ENCODE measurements at regions not wholly inside any gene's neighbourhood (a gene's known extent, or its start where the extent isn't known, plus 50 kb on each side); places are given as distances from the start of the nearest gene placed in this dataset.

- DNase-seq (ENCODE audit: low read depth, low spot score): no peak
Measured at GRCh38 chr4:157973297-157973696, 199.5 kb downstream of the GASK1B start.

GRCh38 chr4:157964463-157964862 lies 208.4 kb downstream of the GASK1B start:
- DNase-seq (ENCODE audit: low read depth, low spot score): no peak

- no peak for DNase-seq (ENCODE audit: low read depth, low spot score)
Measured at GRCh38 chr4:157961229-157961990, 211.4 kb downstream of the GASK1B start.

GRCh38 chr4:157957905-157958304 lies 214.9 kb downstream of the GASK1B start:
- no peak for DNase-seq (ENCODE audit: low read depth, low spot score)

GRCh38 chr4:157942017-157942416 lies 230.8 kb downstream of the GASK1B start:
- no peak for DNase-seq (ENCODE audit: low read depth, low spot score)

- no peak for DNase-seq (ENCODE audit: low read depth, low spot score)
Measured at GRCh38 chr4:157934151-157934550, 238.7 kb downstream of the GASK1B start.

GRCh38 chr4:157932936-157933335 lies 239.9 kb downstream of the GASK1B start:
- DNase-seq (ENCODE audit: low read depth, low spot score): no peak

GRCh38 chr4:157929486-157929885 lies 243.3 kb downstream of the GASK1B start:
- no peak for DNase-seq (ENCODE audit: low read depth, low spot score)

- DNase-seq (ENCODE audit: low read depth, low spot score): no peak
Measured at GRCh38 chr4:157918036-157918832, 254.6 kb downstream of the GASK1B start.

GRCh38 chr4:157912212-157912611 lies 260.6 kb downstream of the GASK1B start:
- no peak for DNase-seq (ENCODE audit: low read depth, low spot score)

- DNase-seq (ENCODE audit: low read depth, low spot score): no peak
Measured at GRCh38 chr4:157911662-157912061, 261.2 kb downstream of the GASK1B start.

- no peak for DNase-seq (ENCODE audit: low read depth, low spot score)
Measured at GRCh38 chr4:157908691-157909090, 264.1 kb downstream of the GASK1B start.

- DNase-seq (ENCODE audit: low read depth, low spot score): no peak
Measured at GRCh38 chr4:157908031-157908430, 264.8 kb downstream of the GASK1B start.

- no peak for DNase-seq (ENCODE audit: low read depth, low spot score)
Measured at GRCh38 chr4:157907226-157907946, 265.4 kb downstream of the GASK1B start.

- DNase-seq (ENCODE audit: low read depth, low spot score): no peak
Measured at GRCh38 chr4:157898836-157899605, 273.8 kb downstream of the GASK1B start.

- no peak for DNase-seq (ENCODE audit: low read depth, low spot score)
Measured at GRCh38 chr4:157897855-157898370, 274.9 kb downstream of the GASK1B start.

GRCh38 chr4:157896726-157897125 lies 276.1 kb downstream of the GASK1B start:
- DNase-seq (ENCODE audit: low read depth, low spot score): peak; percentile 28

- peak; percentile 7 for DNase-seq (ENCODE audit: low read depth, low spot score)
Measured at GRCh38 chr4:157895205-157895604, 277.6 kb downstream of the GASK1B start.

GRCh38 chr4:157889788-157890187 lies 283.0 kb downstream of the GASK1B start:
- DNase-seq (ENCODE audit: low read depth, low spot score): no peak

- DNase-seq (ENCODE audit: low read depth, low spot score): no peak
Measured at GRCh38 chr4:157888281-157888680, 284.5 kb downstream of the GASK1B start.

GRCh38 chr4:157887316-157887715 lies 285.5 kb downstream of the GASK1B start:
- DNase-seq (ENCODE audit: low read depth, low spot score): no peak

Data from iPS DF 19.7 (cell line).